ENCODE measurements at regions not wholly inside any gene's neighbourhood (a gene's known extent, or its start where the extent isn't known, plus 50 kb on each side); places are given as distances from the start of the nearest gene placed in this dataset.

DNA sequence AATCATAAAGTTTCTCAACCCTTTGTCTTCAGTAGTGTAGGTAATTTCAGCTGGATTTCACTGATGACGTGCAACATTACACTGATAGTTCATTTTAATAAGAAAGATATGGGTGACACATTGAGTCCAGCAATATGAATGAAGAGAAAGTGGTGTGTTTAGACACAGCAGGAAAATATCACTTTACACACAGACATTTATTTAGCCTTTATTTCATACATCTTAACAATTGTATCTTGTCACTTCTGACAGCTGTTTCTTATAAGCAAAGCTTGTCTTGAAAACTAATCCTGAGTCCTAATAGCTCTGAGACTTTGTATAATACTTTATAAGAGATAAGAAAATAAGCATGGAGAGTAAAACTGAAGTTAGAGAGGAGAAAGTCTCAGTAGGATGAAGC, 720.5 kb upstream of the NUDT12 start:
- TF ChIP-seq, protein P1, sequence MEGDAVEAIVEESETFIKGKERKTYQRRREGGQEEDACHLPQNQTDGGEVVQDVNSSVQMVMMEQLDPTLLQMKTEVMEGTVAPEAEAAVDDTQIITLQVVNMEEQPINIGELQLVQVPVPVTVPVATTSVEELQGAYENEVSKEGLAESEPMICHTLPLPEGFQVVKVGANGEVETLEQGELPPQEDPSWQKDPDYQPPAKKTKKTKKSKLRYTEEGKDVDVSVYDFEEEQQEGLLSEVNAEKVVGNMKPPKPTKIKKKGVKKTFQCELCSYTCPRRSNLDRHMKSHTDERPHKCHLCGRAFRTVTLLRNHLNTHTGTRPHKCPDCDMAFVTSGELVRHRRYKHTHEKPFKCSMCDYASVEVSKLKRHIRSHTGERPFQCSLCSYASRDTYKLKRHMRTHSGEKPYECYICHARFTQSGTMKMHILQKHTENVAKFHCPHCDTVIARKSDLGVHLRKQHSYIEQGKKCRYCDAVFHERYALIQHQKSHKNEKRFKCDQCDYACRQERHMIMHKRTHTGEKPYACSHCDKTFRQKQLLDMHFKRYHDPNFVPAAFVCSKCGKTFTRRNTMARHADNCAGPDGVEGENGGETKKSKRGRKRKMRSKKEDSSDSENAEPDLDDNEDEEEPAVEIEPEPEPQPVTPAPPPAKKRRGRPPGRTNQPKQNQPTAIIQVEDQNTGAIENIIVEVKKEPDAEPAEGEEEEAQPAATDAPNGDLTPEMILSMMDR (IDR thresholded peaks at IDR 0.05; ENCODE audit: low read depth, low read length, missing control alignments), result no peak
- DNase-seq (ENCODE audit: low read depth), result no peak
- no peak overlapping the region for H3K4me3 ChIP-seq (ENCODE audit: low read depth, low read length)
- in situ Hi-C loops (cut with HindIII; ENCODE audit: low sequenced_read_pairs), result no loop called here

DNA sequence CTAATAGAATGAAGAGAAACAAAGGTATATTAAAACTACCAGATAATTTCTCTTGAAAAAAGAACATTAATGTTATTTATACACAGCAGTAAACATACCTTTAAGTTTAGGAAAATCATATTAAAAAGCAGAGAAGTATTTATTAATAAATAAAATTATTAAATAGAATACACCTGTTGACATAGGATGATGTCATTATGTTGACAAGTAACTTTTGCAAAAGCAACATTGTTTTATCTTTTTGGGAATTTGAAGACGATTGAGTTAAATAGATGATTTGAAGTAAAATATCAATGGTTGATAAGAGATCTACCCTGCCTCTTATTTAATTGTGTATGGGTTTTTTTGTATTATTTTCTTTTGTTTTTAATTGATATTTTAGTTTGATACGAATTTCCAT, 711.1 kb upstream of the NUDT12 start:
- no peak for DNase-seq (ENCODE audit: low read depth)
- TF ChIP-seq, protein P1 (IDR thresholded peaks at IDR 0.05; ENCODE audit: low read depth, low read length, missing control alignments), result no peak
- H3K4me3 ChIP-seq (ENCODE audit: low read depth, low read length), result no peak overlapping the region
- in situ Hi-C loops (cut with HindIII; ENCODE audit: low sequenced_read_pairs), result no loop called here

DNA sequence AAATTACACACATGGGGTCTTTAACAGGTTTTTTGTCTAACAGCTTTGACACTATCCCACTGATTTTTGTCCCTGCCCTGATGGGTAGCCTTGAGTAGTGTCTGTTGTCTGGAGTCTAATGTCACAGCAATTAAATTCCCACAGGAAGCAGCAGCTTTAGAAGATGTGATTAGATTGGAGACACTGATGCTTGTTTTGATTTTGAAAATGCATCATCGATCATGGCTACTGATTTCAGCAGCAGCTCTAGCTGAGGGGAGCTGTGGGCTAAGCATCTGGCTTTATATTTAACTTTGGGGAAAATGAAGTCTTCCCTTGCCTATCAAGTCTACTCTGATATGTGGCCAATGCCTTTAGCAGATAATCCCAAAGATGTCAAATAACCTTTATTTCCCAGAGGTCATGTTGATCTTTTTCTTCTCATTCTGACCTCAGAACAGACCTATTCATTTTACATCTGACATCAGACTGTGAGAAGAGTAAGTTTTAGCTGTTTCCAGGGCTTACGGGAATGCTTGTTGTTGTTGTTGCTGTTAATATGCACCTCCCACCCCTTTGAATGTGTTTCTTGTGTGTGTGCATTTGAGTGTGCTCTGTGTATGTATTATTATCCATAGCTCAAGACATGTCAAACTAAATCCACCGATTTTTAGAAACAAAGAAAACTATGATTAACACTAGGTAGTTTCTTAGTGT, 704.9 kb upstream of the NUDT12 start:
- in situ Hi-C loops (cut with HindIII; ENCODE audit: low sequenced_read_pairs), result no loop called here
- no peak overlapping the region for H3K4me3 ChIP-seq (ENCODE audit: low read depth, low read length)
- no peak for DNase-seq (ENCODE audit: low read depth)
- TF ChIP-seq, protein P1 (IDR thresholded peaks at IDR 0.05; ENCODE audit: low read depth, low read length, missing control alignments), result no peak

DNA sequence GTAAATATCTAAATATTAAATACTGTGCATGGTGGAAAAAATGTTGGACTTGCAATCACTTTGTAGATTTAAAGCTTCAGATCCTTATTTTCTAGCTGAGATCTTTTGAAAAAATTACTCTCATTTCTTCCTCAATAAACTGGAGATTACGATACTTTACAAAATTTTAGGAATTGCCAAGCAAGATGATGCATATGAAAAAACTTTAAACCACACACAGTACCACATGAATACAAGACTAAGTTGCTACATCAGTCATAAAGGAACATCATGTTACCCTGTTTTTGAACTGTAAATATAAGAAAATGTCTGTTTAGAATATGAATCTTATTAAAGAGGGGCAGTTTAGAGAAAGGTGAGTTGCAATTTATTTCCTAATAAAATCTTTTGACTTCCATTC, 703.6 kb upstream of the NUDT12 start:
- no peak for DNase-seq (ENCODE audit: low read depth)
- no peak overlapping the region for H3K4me3 ChIP-seq (ENCODE audit: low read depth, low read length)
- TF ChIP-seq, protein P1 (IDR thresholded peaks at IDR 0.05; ENCODE audit: low read depth, low read length, missing control alignments), result no peak
- in situ Hi-C loops (cut with HindIII; ENCODE audit: low sequenced_read_pairs), result no loop called here

DNA sequence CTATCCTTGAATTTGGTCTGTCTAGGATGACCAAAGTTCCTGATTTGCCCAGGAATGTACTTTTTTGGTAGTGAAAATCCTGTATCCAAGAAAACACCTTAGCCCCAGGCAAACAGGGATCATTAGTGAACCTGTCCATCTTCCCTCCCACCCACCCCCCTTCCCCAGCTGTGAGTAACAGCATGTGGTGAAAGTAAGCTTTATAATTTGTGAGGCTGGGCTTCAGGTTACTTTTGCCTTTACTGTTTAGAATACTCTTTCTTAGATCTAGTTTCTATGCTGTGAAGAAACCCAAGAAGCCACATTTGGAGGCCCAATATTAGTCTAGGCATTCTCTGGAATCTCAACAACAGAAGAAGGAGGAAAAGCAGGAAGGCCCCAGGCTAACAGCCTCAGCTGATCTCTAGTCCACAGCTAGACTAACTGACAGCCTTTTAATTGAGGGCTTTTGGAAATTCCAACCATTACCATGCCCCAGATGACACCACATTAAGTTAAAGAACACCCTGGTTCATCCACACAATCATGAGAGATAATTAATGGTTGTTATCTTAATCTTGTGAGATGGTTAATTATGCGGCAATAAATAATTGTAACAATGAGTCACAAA, 703.0 kb upstream of the NUDT12 start:
- in situ Hi-C loops (cut with HindIII; ENCODE audit: low sequenced_read_pairs), result no loop called here
- no peak for DNase-seq (ENCODE audit: low read depth)
- H3K4me3 ChIP-seq (ENCODE audit: low read depth, low read length), result no peak overlapping the region
- TF ChIP-seq, protein P1 (IDR thresholded peaks at IDR 0.05; ENCODE audit: low read depth, low read length, missing control alignments), result no peak

DNA sequence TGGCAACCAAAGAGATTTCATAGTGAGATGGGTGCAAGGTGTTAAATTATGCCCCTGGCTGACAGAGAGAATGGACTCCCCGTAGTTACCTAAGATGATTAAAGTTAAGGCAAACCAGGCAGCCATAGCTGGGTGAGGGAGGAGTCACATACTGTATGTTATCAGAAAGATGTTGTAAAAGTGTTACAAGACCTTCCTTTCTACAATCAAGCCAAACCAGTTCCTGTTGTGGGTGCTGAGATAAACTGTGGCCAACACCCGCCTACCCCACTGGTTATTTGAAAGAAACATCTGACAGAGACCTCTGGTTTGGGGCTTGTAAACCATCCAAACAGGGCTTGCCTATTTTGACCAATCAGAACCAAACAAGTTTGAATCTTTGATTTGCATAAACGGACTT, 684.7 kb upstream of the NUDT12 start:
- H3K4me3 ChIP-seq (ENCODE audit: low read depth, low read length), result no peak overlapping the region
- TF ChIP-seq, protein P1 (IDR thresholded peaks at IDR 0.05; ENCODE audit: low read depth, low read length, missing control alignments), result no peak
- in situ Hi-C loops (cut with HindIII; ENCODE audit: low sequenced_read_pairs), result no loop called here
- no peak for DNase-seq (ENCODE audit: low read depth)
